Liver (tissue), 8 donors: ENCODE measurements at regions not wholly inside any gene's neighbourhood (a gene's known extent, or its start where the extent isn't known, plus 50 kb on each side); places are given as distances from the start of the nearest gene placed in this dataset.

Source experiments
- DNase-seq: peaks from one replicate; pipeline ENCODE4 v3.0.0-alpha.2; 2017; ENCODE audit warnings: low spot score
- H3K27ac ChIP-seq, 2 donors: one replicate each; pipeline ENCODE4 v1.7.0; 2013; ENCODE audit warnings: inconsistent platforms in 2 of 2, low read length in 2 of 2, control low read depth in 1 of 2, low read depth in 1 of 2, mild to moderate bottlenecking in 1 of 2
- H3K27me3 ChIP-seq, 4 donors: one replicate each; pipeline versions ENCODE4 v1.6.1 to v1.7.0; 2013; ENCODE audit warnings: low read length in 3 of 4, inconsistent platforms in 1 of 4, mild to moderate bottlenecking in 1 of 4, moderate library complexity in 1 of 4; ENCODE audit not compliant: control insufficient read depth in 4 of 4, insufficient read depth in 4 of 4
- H3K36me3 ChIP-seq, 4 donors: one replicate each; pipeline versions ENCODE4 v1.6.1 to v1.7.0; 2013; ENCODE audit warnings: low read length in 3 of 4, mild to moderate bottlenecking in 3 of 4, low read depth in 1 of 4, moderate library complexity in 1 of 4; ENCODE audit not compliant: control insufficient read depth in 4 of 4, insufficient read depth in 3 of 4
- H3K4me1 ChIP-seq, 4 donors: one replicate each; pipeline versions ENCODE4 v1.6.1 to v1.7.0; 2013; ENCODE audit warnings: low read length in 3 of 4, mild to moderate bottlenecking in 3 of 4, moderate library complexity in 1 of 4; ENCODE audit not compliant: control insufficient read depth in 4 of 4, insufficient read depth in 4 of 4
- H3K4me3 ChIP-seq, 3 donors: one replicate each; pipeline versions ENCODE4 v1.6.1 to v1.7.0; 2013; ENCODE audit warnings: low read length in 3 of 3, control low read depth in 1 of 3, low read depth in 1 of 3, mild to moderate bottlenecking in 1 of 3
- H3K9ac ChIP-seq, 2 donors: one replicate each; pipeline ENCODE4 v1.7.0; 2013; ENCODE audit warnings: low read length in 2 of 2, mild to moderate bottlenecking in 2 of 2, moderate library complexity in 2 of 2, control low read depth in 1 of 2, low read depth in 1 of 2
- H3K9me3 ChIP-seq, 4 donors: one replicate each; pipeline versions ENCODE4 v1.6.1 to v1.7.0; 2013; ENCODE audit warnings: low read length in 3 of 4; ENCODE audit not compliant: control insufficient read depth in 4 of 4
- ATF3 ChIP-seq: IDR thresholded peaks from 2 replicates; pipeline ENCODE4 v1.6.1; 2016; ENCODE audit warnings: antibody characterized with exemption
- CTCF ChIP-seq: fragments of 150-350 bp; IDR thresholded peaks from 2 replicates; pipeline ENCODE4 v1.5.1; 2017; ENCODE audit warnings: improper control_type of control experiment, low read depth, low read length; ENCODE audit not compliant: missing input control
- EGR1 ChIP-seq, 2 donors: IDR thresholded peaks; 2 replicates each; pipeline ENCODE4 v1.6.1; 2016 to 2018; ENCODE audit warnings: antibody characterized with exemption in 2 of 2, low read depth in 2 of 2
- FOXA1 ChIP-seq: IDR thresholded peaks from 2 replicates; pipeline ENCODE4 v1.6.1; 2016; ENCODE audit warnings: antibody characterized with exemption
- FOXA2 ChIP-seq: IDR thresholded peaks from 2 replicates; pipeline ENCODE4 v1.6.1; 2016; ENCODE audit warnings: antibody characterized with exemption
- GABPA ChIP-seq, 2 donors: IDR thresholded peaks in 1 of 2; conservative IDR thresholded peaks in 1 of 2; 2 replicates each; pipeline ENCODE4 v1.6.1; 2016; ENCODE audit warnings: antibody characterized with exemption in 2 of 2, mild to moderate bottlenecking in 1 of 2, moderate library complexity in 1 of 2
- HNF4A ChIP-seq, 2 donors: conservative IDR thresholded peaks; 2 replicates each; pipeline ENCODE4 v1.6.1; 2016; ENCODE audit warnings: antibody characterized with exemption in 2 of 2, mild to moderate bottlenecking in 2 of 2
- JUND ChIP-seq, 2 donors: IDR thresholded peaks; 2 replicates each; pipeline ENCODE4 v1.6.1; 2016; ENCODE audit warnings: antibody characterized with exemption in 2 of 2
- NR2F2 ChIP-seq: IDR thresholded peaks from 2 replicates; pipeline ENCODE4 v1.6.1; 2016; ENCODE audit warnings: antibody characterized with exemption
- RAD21 ChIP-seq, 2 donors: IDR thresholded peaks; 2 replicates each; pipeline ENCODE4 v1.6.1; 2016; ENCODE audit warnings: antibody characterized with exemption in 2 of 2, mild to moderate bottlenecking in 2 of 2
- SP1 ChIP-seq: IDR thresholded peaks from 2 replicates; pipeline ENCODE4 v1.6.1; 2018; ENCODE audit warnings: antibody characterized with exemption, mild to moderate bottlenecking
- YY1 ChIP-seq: IDR thresholded peaks from 2 replicates; pipeline ENCODE4 v1.6.1; 2016; ENCODE audit warnings: antibody characterized with exemption, mild to moderate bottlenecking
- ZBTB33 ChIP-seq: IDR thresholded peaks from 2 replicates; pipeline ENCODE4 v1.6.1; 2016; ENCODE audit warnings: antibody characterized with exemption
- WGBS: extraction: QIAGEN DNeasy Blood & Tissue Kit; methylation state at CpG from one replicate; pipeline ENCODE4 v1.1.7; 2013; 5-methylcytosine and 5-hydroxymethylcytosine counted together
- donor health status: healthy.
- donor health status: healthy.
- donor health status: healthy.
- donor health status: healthy.
- donor health status: healthy.

- Histone ChIP-seq H3K4me3 (no peak overlapping the region), H3K9me3 (no peaks in the 10 kb centered on the region), H3K4me1 (peaks cover 0 to 4% (median 0%) of the 10 kb centered on the region in 4 donors), H3K27me3 (no peaks in the 10 kb centered on the region), H3K36me3 (no peaks in the 10 kb centered on the region), H3K27ac (no peak overlapping the region), H3K9ac (no peak overlapping the region)
- WGBS = 84% methylated on average over 1 of the region's 1 CpG
- DNase-seq = no peak
- TF ChIP-seq FOXA1 = no peak
- TF ChIP-seq NR2F2 = no peak
- no peak for TF ChIP-seq ZBTB33
- no peak for TF ChIP-seq CTCF
- no peak for TF ChIP-seq GABPA (IDR thresholded peaks at IDR 0.05 in 1 of 2, conservative IDR thresholded peaks at IDR 0.05 in 1 of 2)
- no peak for TF ChIP-seq FOXA2
- no peak for TF ChIP-seq HNF4A (conservative IDR thresholded peaks at IDR 0.05)
- no peak for TF ChIP-seq ATF3
These were observed 399.7 kb downstream of the TLE1 start for GRCh38 chr9:81289622-81290021.

- Histone ChIP-seq H3K27me3 (no peaks in the 10 kb centered on the region), H3K4me1 (no peaks in the 10 kb centered on the region), H3K36me3 (no peaks in the 10 kb centered on the region), H3K9me3 (peaks cover 0 to 5% (median 0%) of the 10 kb centered on the region in 4 donors), H3K9ac (no peak overlapping the region), H3K4me3 (no peak overlapping the region), H3K27ac (no peak overlapping the region)
- 80% methylated on average over 1 of the region's 1 CpG for WGBS
- TF ChIP-seq JUND (IDR thresholded peaks at IDR 0.05) (no peak), SP1 (no peak), FOXA2 (no peak), ATF3 (no peak), RAD21 (IDR thresholded peaks at IDR 0.05) (no peak), CTCF (no peak), EGR1 (IDR thresholded peaks at IDR 0.05; ENCODE audit: low read depth in 2 of 2) (no peak), YY1 (no peak)
- no peak for DNase-seq
These were observed 421.3 kb downstream of the TLE1 start for GRCh38 chr9:81268048-81268447.
